ENCODE measurements at regions not wholly inside any gene's neighbourhood (a gene's known extent, or its start where the extent isn't known, plus 50 kb on each side); places are given as distances from the start of the nearest gene placed in this dataset.

DNA sequence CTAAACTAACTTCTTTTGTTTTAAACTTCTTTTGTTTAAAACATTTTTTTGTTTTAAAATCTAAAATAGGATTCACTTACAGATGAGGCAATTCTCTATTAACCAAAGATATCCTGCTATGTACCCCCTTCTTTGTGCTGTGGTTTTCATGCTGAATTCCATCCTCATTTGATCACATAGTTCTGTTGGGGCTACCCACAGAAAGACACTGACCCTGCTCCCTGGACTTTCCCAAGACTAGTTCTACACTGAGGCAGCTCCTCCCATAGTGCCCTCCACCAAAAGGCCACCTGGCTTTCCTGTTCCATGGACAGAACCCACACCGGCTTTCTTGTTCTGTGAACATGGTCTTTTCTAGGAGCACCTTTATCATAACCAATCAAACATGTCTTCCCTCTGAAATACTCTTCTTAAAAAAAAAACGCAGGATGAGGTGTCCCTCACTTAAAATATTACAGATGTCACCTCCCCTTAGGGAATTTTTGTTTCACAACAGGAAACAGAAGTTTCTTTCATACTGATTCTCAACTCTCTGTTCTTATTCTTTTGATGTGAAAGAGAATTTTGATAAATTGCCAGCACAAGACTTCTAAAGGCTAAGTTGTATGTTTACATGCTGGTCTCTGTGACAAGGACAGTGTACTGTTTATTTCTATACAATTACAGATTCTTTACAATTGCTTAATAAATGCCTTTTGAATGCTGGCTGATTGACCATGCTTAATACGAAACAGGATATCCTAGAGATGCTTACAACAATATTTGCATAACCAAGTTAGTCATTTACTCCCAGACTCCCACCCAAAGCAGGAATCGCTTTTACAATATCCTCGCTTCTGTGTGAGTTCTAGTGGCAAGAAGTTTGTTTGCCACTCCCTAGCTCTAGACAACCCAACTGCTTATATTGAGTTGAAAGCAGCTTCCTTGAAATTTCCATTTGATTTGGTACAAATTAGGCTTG, 300.4 kb downstream of the DTWD2 start:
- no peak for ATAC-seq
- no peak overlapping the region for H3K27ac ChIP-seq (ENCODE audit: low read depth)
- TF ChIP-seq, protein P1, sequence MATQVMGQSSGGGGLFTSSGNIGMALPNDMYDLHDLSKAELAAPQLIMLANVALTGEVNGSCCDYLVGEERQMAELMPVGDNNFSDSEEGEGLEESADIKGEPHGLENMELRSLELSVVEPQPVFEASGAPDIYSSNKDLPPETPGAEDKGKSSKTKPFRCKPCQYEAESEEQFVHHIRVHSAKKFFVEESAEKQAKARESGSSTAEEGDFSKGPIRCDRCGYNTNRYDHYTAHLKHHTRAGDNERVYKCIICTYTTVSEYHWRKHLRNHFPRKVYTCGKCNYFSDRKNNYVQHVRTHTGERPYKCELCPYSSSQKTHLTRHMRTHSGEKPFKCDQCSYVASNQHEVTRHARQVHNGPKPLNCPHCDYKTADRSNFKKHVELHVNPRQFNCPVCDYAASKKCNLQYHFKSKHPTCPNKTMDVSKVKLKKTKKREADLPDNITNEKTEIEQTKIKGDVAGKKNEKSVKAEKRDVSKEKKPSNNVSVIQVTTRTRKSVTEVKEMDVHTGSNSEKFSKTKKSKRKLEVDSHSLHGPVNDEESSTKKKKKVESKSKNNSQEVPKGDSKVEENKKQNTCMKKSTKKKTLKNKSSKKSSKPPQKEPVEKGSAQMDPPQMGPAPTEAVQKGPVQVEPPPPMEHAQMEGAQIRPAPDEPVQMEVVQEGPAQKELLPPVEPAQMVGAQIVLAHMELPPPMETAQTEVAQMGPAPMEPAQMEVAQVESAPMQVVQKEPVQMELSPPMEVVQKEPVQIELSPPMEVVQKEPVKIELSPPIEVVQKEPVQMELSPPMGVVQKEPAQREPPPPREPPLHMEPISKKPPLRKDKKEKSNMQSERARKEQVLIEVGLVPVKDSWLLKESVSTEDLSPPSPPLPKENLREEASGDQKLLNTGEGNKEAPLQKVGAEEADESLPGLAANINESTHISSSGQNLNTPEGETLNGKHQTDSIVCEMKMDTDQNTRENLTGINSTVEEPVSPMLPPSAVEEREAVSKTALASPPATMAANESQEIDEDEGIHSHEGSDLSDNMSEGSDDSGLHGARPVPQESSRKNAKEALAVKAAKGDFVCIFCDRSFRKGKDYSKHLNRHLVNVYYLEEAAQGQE (IDR thresholded peaks at IDR 0.05; ENCODE audit: unreplicated experiment), result no peak
- TF ChIP-seq, protein P2, sequence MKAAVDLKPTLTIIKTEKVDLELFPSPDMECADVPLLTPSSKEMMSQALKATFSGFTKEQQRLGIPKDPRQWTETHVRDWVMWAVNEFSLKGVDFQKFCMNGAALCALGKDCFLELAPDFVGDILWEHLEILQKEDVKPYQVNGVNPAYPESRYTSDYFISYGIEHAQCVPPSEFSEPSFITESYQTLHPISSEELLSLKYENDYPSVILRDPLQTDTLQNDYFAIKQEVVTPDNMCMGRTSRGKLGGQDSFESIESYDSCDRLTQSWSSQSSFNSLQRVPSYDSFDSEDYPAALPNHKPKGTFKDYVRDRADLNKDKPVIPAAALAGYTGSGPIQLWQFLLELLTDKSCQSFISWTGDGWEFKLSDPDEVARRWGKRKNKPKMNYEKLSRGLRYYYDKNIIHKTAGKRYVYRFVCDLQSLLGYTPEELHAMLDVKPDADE (IDR thresholded peaks at IDR 0.05), result no peak
- TF ChIP-seq POLR2AphosphoS5 (IDR thresholded peaks at IDR 0.05; ENCODE audit: low read depth), result no peak
- TF ChIP-seq JUNB (IDR thresholded peaks at IDR 0.05; ENCODE audit: unreplicated experiment), result no peak
- no peak for TF ChIP-seq ZNF114 (CRISPR knock-in tag; IDR thresholded peaks at IDR 0.05)

DNA sequence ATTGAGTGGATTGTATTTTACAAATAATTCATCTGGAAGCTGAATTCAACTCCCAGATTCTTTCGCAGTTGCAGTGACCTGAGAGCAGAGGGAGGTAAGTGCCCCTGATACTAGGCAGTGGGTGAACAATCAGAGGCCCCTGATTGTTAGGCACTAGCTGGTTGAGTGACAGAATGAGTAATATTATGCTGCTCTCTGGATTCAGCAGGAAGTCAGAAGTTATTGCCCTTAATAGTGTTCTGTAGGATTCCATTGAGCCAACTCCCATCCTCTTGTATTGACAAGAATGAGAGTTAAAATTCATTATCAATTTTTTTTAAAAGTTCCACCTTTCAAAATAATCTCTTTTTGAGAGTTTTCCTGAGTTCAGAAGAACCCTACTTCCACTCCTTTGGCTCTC, 301.2 kb downstream of the DTWD2 start:
- H3K9me2 ChIP-seq (ENCODE audit: insufficient read depth), result peaks cover 14% of the 10 kb centered on the region; the same call in 1 of the 2 replicates
- no peak overlapping the region for H3K4me3 ChIP-seq
- DNase-seq (ENCODE audit: low spot score) (no peak), ATAC-seq (no peak)
- H3K4me1 ChIP-seq (ENCODE audit: insufficient read depth), result no peaks in the 10 kb centered on the region
- no peaks in the 10 kb centered on the region for H3K79me2 ChIP-seq (replicated peaks; ENCODE audit: insufficient read depth)
- H3K9me3 Mint-ChIP-seq, result no peaks in the 10 kb centered on the region
- H3K4me2 ChIP-seq, result no peak overlapping the region
- H3K27me3 ChIP-seq (ENCODE audit: insufficient read depth), result no peaks in the 10 kb centered on the region
- no peaks in the 10 kb centered on the region for H3K27me3 Mint-ChIP-seq (ENCODE audit: insufficient read depth, low read depth, poor library complexity)
- no peak overlapping the region for H3K27ac ChIP-seq (ENCODE audit: low read depth)
- H3K36me3 Mint-ChIP-seq (ENCODE audit: low read depth), result no peaks in the 10 kb centered on the region
- 0 out of 2 replicates have a peak overlapping the region, but pooled peaks have one; percentile 10 for H2AFZ ChIP-seq
- no peaks in the 10 kb centered on the region for H3F3A ChIP-seq (replicated peaks; ENCODE audit: low read depth)
- no peaks in the 10 kb centered on the region for H3K36me3 ChIP-seq (ENCODE audit: insufficient read depth)
- H3K4me3 Mint-ChIP-seq, result no peak overlapping the region
- no peaks in the 10 kb centered on the region for H3K4me1 Mint-ChIP-seq
- no peak overlapping the region for H3K27ac Mint-ChIP-seq
- no peaks in the 10 kb centered on the region for H4K20me1 ChIP-seq (replicated peaks; ENCODE audit: insufficient read depth)
- TF ChIP-seq EZH2phosphoT487 (IDR thresholded peaks at IDR 0.05; ENCODE audit: unreplicated experiment) (no peak), CREB1 (CRISPR knock-in tag; IDR thresholded peaks at IDR 0.05; ENCODE audit: low read depth) (no peak), NANOG (IDR thresholded peaks at IDR 0.05; ENCODE audit: borderline replicate concordance) (no peak), STAT1 (IDR thresholded peaks at IDR 0.05; ENCODE audit: unreplicated experiment) (no peak), EZH2 (IDR thresholded peaks at IDR 0.05; ENCODE audit: low read depth, unreplicated experiment) (no peak), JUNB (IDR thresholded peaks at IDR 0.05; ENCODE audit: unreplicated experiment) (no peak), POLR2AphosphoS5 (IDR thresholded peaks at IDR 0.05; ENCODE audit: low read depth) (no peak), ZNF114 (CRISPR knock-in tag; IDR thresholded peaks at IDR 0.05) (no peak)
- TF ChIP-seq, protein P3, sequence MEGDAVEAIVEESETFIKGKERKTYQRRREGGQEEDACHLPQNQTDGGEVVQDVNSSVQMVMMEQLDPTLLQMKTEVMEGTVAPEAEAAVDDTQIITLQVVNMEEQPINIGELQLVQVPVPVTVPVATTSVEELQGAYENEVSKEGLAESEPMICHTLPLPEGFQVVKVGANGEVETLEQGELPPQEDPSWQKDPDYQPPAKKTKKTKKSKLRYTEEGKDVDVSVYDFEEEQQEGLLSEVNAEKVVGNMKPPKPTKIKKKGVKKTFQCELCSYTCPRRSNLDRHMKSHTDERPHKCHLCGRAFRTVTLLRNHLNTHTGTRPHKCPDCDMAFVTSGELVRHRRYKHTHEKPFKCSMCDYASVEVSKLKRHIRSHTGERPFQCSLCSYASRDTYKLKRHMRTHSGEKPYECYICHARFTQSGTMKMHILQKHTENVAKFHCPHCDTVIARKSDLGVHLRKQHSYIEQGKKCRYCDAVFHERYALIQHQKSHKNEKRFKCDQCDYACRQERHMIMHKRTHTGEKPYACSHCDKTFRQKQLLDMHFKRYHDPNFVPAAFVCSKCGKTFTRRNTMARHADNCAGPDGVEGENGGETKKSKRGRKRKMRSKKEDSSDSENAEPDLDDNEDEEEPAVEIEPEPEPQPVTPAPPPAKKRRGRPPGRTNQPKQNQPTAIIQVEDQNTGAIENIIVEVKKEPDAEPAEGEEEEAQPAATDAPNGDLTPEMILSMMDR (conservative IDR thresholded peaks at IDR 0.05; ENCODE audit: low read depth in 2 of 2), result no peak
- TF ChIP-seq, protein P2 (IDR thresholded peaks at IDR 0.05), result no peak
- TF ChIP-seq, protein P1 (IDR thresholded peaks at IDR 0.05; ENCODE audit: unreplicated experiment), result no peak

More for the DNA sequence above, 300.4 kb downstream of the DTWD2 start:
- Mint-ChIP-seq H3K27me3 (ENCODE audit: insufficient read depth, low read depth, poor library complexity) (no peaks in the 10 kb centered on the region), H3K27ac (no peak overlapping the region), H3K4me1 (no peaks in the 10 kb centered on the region), H3K9me3 (no peaks in the 10 kb centered on the region), H3K4me3 (no peak overlapping the region), H3K36me3 (ENCODE audit: low read depth) (no peaks in the 10 kb centered on the region)
- Histone ChIP-seq H3K9me2 (ENCODE audit: insufficient read depth) (peaks cover 14% of the 10 kb centered on the region), H3K4me2 (no peak overlapping the region), H3K4me3 (no peak overlapping the region), H3F3A (replicated peaks; ENCODE audit: low read depth) (no peaks in the 10 kb centered on the region), H3K36me3 (ENCODE audit: insufficient read depth) (no peaks in the 10 kb centered on the region), H2AFZ (peak overlapping the region; percentile 10; the same call in 1 of the 2 replicates), H3K27me3 (ENCODE audit: insufficient read depth) (no peaks in the 10 kb centered on the region), H3K4me1 (ENCODE audit: insufficient read depth) (no peaks in the 10 kb centered on the region), H4K20me1 (replicated peaks; ENCODE audit: insufficient read depth) (no peaks in the 10 kb centered on the region), H3K79me2 (replicated peaks; ENCODE audit: insufficient read depth) (no peaks in the 10 kb centered on the region)
- no peak for DNase-seq (ENCODE audit: low spot score)

Data from GM23338 (cell line).